Common myeloid progenitor, CD34-positive (primary cell): ENCODE measurements at regions not wholly inside any gene's neighbourhood (a gene's known extent, or its start where the extent isn't known, plus 50 kb on each side); places are given as distances from the start of the nearest gene placed in this dataset.

Source experiments
- CTCF ChIA-PET: fragments of 350-600 bp; sonication (Branson Sonifier 250); formaldehyde crosslinking; loops from one replicate; lab custom pipeline; 2021; ENCODE audit warnings: antibody characterized with exemption; lab: Charles Lee
- POLR2A ChIA-PET: fragments of 350-600 bp; sonication (Branson Sonifier 250); formaldehyde crosslinking; loops from one replicate; lab custom pipeline; 2021; ENCODE audit warnings: antibody characterized with exemption; lab: Charles Lee
- DNase-seq, 3 donors: peaks; one replicate each; pipeline versions ENCODE4 v3.0.0 to v3.0.0-alpha.2; 2013
- H3K27ac ChIP-seq, 2 experiments: 1 replicate in 1 of 2; 2 replicates in 1 of 2; pipeline ENCODE4 v1.7.0; 2013; ENCODE audit warnings: inconsistent platforms in 2 of 2, low read length in 2 of 2, mild to moderate bottlenecking in 2 of 2, low read depth in 1 of 2, moderate library complexity in 1 of 2; ENCODE audit not compliant: severe bottlenecking in 2 of 2, insufficient read depth in 1 of 2, poor library complexity in 1 of 2
- H3K27me3 ChIP-seq, 5 experiments: replicated peaks in 2 of 5; 1 replicate in 3 of 5; 2 replicates in 2 of 5; pipeline versions ENCODE4 v1.6.1 to v1.7.0; 2013; ENCODE audit warnings: low read length in 4 of 5, mild to moderate bottlenecking in 2 of 5, moderate library complexity in 2 of 5, inconsistent platforms in 1 of 5; ENCODE audit not compliant: insufficient read depth in 5 of 5, control insufficient read depth in 4 of 5
- H3K36me3 ChIP-seq, 4 experiments: 1 replicate in 2 of 4; 2 replicates in 2 of 4; pipeline versions ENCODE4 v1.6.1 to v1.7.0; 2013; ENCODE audit warnings: low read length in 3 of 4, control low read depth in 1 of 4, mild to moderate bottlenecking in 1 of 4; ENCODE audit not compliant: control insufficient read depth in 4 of 4, insufficient read depth in 4 of 4
- H3K4me1 ChIP-seq, 4 experiments: 1 replicate in 3 of 4; 2 replicates in 1 of 4; pipeline versions ENCODE4 v1.6.1 to v1.7.1; 2013; ENCODE audit warnings: low read length in 3 of 4, mild to moderate bottlenecking in 3 of 4, control low read depth in 1 of 4, inconsistent platforms in 1 of 4, moderate library complexity in 1 of 4; ENCODE audit not compliant: control insufficient read depth in 4 of 4, insufficient read depth in 4 of 4; ENCODE audit errors: control extremely low read depth in 1 of 4
- H3K4me3 ChIP-seq, 7 experiments: 1 replicate in 4 of 7; 2 replicates in 3 of 7; pipeline versions ENCODE4 v1.5.1 to v1.7.0; 2013; ENCODE audit warnings: mild to moderate bottlenecking in 7 of 7, low read length in 6 of 7, moderate library complexity in 6 of 7, inconsistent platforms in 2 of 7, low read depth in 2 of 7, control low read depth in 1 of 7; ENCODE audit not compliant: insufficient read depth in 4 of 7, control insufficient read depth in 1 of 7; ENCODE audit errors: extremely low read depth in 1 of 7
- H3K9me3 ChIP-seq, 5 experiments: 1 replicate in 4 of 5; 2 replicates in 1 of 5; pipeline versions ENCODE4 v1.6.1 to v1.7.1; 2013; ENCODE audit warnings: low read length in 4 of 5, mild to moderate bottlenecking in 2 of 5, inconsistent platforms in 1 of 5, low read depth in 1 of 5, moderate library complexity in 1 of 5; ENCODE audit not compliant: control insufficient read depth in 4 of 5, insufficient read depth in 2 of 5; ENCODE audit errors: control extremely low read depth in 1 of 5
- WGBS: methylation state at CpG from one replicate; pipeline ENCODE4 v1.1.5; 2013; ENCODE audit not compliant: insufficient coverage; 5-methylcytosine and 5-hydroxymethylcytosine counted together

- no peak overlapping the region for H3K4me3 ChIP-seq
- ChIA-PET CTCF (no interaction called here), POLR2A (interaction anchor here (0.6 kb wide), 2 partner anchors 69 to 246 kb away, joined by 3 to 4 read pairs; no protein-coding TSS in a partner anchor)
- no peaks in the 10 kb centered on the region for H3K4me1 ChIP-seq
- H3K27ac ChIP-seq = no peak overlapping the region
- no CpG with 5 or more reads among the region's 1 CpG for WGBS
- H3K36me3 ChIP-seq = no peaks in the 10 kb centered on the region
- no peak for DNase-seq
- no peaks in the 10 kb centered on the region for H3K9me3 ChIP-seq
- H3K27me3 ChIP-seq = no peaks in the 10 kb centered on the region
These were observed 953.5 kb downstream of the CDH11 start for GRCh38 chr16:64168371-64168770.

GRCh38 chr16:64167936-64168335, 953.9 kb downstream of the CDH11 start:
- POLR2A ChIA-PET = interaction anchor here (0.6 kb wide), 1 partner anchor 69 kb away, joined by 4 read pairs; no protein-coding TSS in a partner anchor

GRCh38 chr16:64165368-64165767, 956.5 kb downstream of the CDH11 start:
- H3K36me3 ChIP-seq = no peaks in the 10 kb centered on the region
- H3K27ac ChIP-seq = no peak overlapping the region
- ChIA-PET CTCF (no interaction called here), POLR2A (no interaction called here)
- WGBS = 100% methylated on average over 7 of the region's 7 CpGs
- H3K4me1 ChIP-seq = no peaks in the 10 kb centered on the region
- no peak for DNase-seq
- H3K4me3 ChIP-seq = no peak overlapping the region
- H3K27me3 ChIP-seq = no peaks in the 10 kb centered on the region
- H3K9me3 ChIP-seq = no peaks in the 10 kb centered on the region

More at GRCh38 chr16:64167936-64168335, 953.9 kb downstream of the CDH11 start:
- Histone ChIP-seq H3K9me3 (no peaks in the 10 kb centered on the region), H3K36me3 (no peaks in the 10 kb centered on the region), H3K27me3 (no peaks in the 10 kb centered on the region), H3K27ac (no peak overlapping the region), H3K4me3 (no peak overlapping the region), H3K4me1 (no peaks in the 10 kb centered on the region)
- CTCF ChIA-PET = no interaction called here
- 93% methylated on average over 12 of the region's 12 CpGs for WGBS
- no peak for DNase-seq

- H3K9me3 ChIP-seq = no peaks in the 10 kb centered on the region
- WGBS = 50% methylated on average over 1 of the region's 4 CpGs
- ChIA-PET POLR2A (no interaction called here), CTCF (no interaction called here)
- no peaks in the 10 kb centered on the region for H3K4me1 ChIP-seq
- DNase-seq = peak in 1 of 3 donors; percentile 10
- H3K27ac ChIP-seq = no peak overlapping the region
- no peak overlapping the region for H3K4me3 ChIP-seq
- H3K27me3 ChIP-seq = no peaks in the 10 kb centered on the region
- H3K36me3 ChIP-seq = no peaks in the 10 kb centered on the region
These were observed 959.1 kb downstream of the CDH11 start for GRCh38 chr16:64162613-64163375.

GRCh38 chr16:64159976-64160375, 961.9 kb downstream of the CDH11 start:
- H3K4me3 ChIP-seq = no peak overlapping the region
- no CpG with 5 or more reads among the region's 2 CpGs for WGBS
- ChIA-PET POLR2A (no interaction called here), CTCF (no interaction called here)
- no peaks in the 10 kb centered on the region for H3K9me3 ChIP-seq
- no peaks in the 10 kb centered on the region for H3K4me1 ChIP-seq
- no peaks in the 10 kb centered on the region for H3K36me3 ChIP-seq
- no peaks in the 10 kb centered on the region for H3K27me3 ChIP-seq
- DNase-seq = no peak
- H3K27ac ChIP-seq = no peak overlapping the region

- 100% methylated on average over 1 of the region's 2 CpGs for WGBS
- CTCF ChIA-PET = interaction anchor here (0.6 kb wide), 1 partner anchor 13 kb away, joined by 3 read pairs; no protein-coding TSS in a partner anchor
- H3K36me3 ChIP-seq = no peaks in the 10 kb centered on the region
- H3K4me1 ChIP-seq = no peaks in the 10 kb centered on the region
- no peak overlapping the region for H3K27ac ChIP-seq
- POLR2A ChIA-PET = interaction anchor here (0.6 kb wide), 1 partner anchor 70 kb away, joined by 5 read pairs; no protein-coding TSS in a partner anchor
- no peak for DNase-seq
- H3K4me3 ChIP-seq = no peak overlapping the region
- H3K9me3 ChIP-seq = no peaks in the 10 kb centered on the region
- H3K27me3 ChIP-seq = no peaks in the 10 kb centered on the region
These were observed 962.8 kb downstream of the CDH11 start for GRCh38 chr16:64158941-64159588.

- POLR2A ChIA-PET = no interaction called here
- no peak for DNase-seq
- CTCF ChIA-PET = no interaction called here
- no peak overlapping the region for H3K4me3 ChIP-seq
- no peak overlapping the region for H3K27ac ChIP-seq
- H3K36me3 ChIP-seq = no peaks in the 10 kb centered on the region
- no peaks in the 10 kb centered on the region for H3K9me3 ChIP-seq
- WGBS = no CpG with 5 or more reads among the region's 3 CpGs
- H3K4me1 ChIP-seq = no peaks in the 10 kb centered on the region
- no peaks in the 10 kb centered on the region for H3K27me3 ChIP-seq
These were observed 968.1 kb downstream of the CDH11 start for GRCh38 chr16:64153718-64154117.
